Stimulated activated effector memory CD8-positive, alpha-beta T cell treated with anti-CD3 and anti-CD28 coated beads, Interleukin-12 subunit alpha, Interleukin-12 subunit beta, amount 100 ng/mL, for 72 hours (primary cell): ENCODE measurements at regions not wholly inside any gene's neighbourhood (a gene's known extent, or its start where the extent isn't known, plus 50 kb on each side); places are given as distances from the start of the nearest gene placed in this dataset.

Experiments used
- ATAC-seq: fragments of 150-1000 bp; cut with Tn5 transposase; 2 replicates; pipeline ENCODE4 v1.10.0; 2021
- DNase-seq, 2 donors: peaks; one replicate each; pipeline ENCODE4 v3.0.0; 2021 to 2022; ENCODE audit warnings: low spot score in 2 of 2
- H3K27ac Mint-ChIP-seq: one replicate; pipeline ENCODE4 v1.8.0; 2022; ENCODE audit warnings: mild to moderate bottlenecking, mixed read lengths
- H3K36me3 Mint-ChIP-seq: one replicate; pipeline ENCODE4 v1.8.0; 2022; ENCODE audit warnings: mild to moderate bottlenecking, mixed read lengths
- H3K4me1 Mint-ChIP-seq: one replicate; pipeline ENCODE4 v1.8.0; 2022; ENCODE audit warnings: mixed read lengths
- H3K4me3 Mint-ChIP-seq: one replicate; pipeline ENCODE4 v1.8.0; 2022; ENCODE audit warnings: mild to moderate bottlenecking, mixed read lengths
- H3K9me3 Mint-ChIP-seq: one replicate; pipeline ENCODE4 v1.8.0; 2022; ENCODE audit warnings: mixed read lengths

DNA sequence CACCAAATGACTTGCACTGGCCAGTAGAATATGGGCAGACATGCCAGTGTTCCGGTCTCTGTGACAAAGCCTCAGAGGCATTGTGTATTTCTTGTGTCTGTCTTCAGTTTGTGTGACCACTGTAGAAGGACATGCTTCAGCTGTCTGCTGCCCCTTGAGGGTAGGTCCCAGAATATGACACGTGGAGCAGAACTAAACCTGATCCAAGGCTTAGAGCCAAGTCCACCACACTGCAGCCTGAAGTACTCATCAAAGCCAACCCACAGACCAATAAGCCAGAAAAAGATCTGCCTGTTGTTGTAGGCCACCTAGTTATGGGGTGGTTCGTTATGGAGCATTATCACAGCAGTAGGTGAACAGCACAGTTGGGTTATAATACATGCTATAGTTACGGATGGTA, 468.9 kb downstream of the PSAT1 start:
- ATAC-seq (no peak), DNase-seq (no peak)
- Mint-ChIP-seq H3K4me3 (no peak overlapping the region), H3K27ac (no peak overlapping the region), H3K36me3 (no peaks in the 10 kb centered on the region), H3K4me1 (no peaks in the 10 kb centered on the region), H3K9me3 (peaks cover 7% of the 10 kb centered on the region)

- Mint-ChIP-seq H3K9me3 (peaks cover 7% of the 10 kb centered on the region), H3K4me1 (no peaks in the 10 kb centered on the region), H3K36me3 (no peaks in the 10 kb centered on the region), H3K4me3 (no peak overlapping the region), H3K27ac (no peak overlapping the region)
- no peak for ATAC-seq
- no peak for DNase-seq
These were observed 470.6 kb downstream of the PSAT1 start for GRCh38 chr9:78767490-78767889.

DNA sequence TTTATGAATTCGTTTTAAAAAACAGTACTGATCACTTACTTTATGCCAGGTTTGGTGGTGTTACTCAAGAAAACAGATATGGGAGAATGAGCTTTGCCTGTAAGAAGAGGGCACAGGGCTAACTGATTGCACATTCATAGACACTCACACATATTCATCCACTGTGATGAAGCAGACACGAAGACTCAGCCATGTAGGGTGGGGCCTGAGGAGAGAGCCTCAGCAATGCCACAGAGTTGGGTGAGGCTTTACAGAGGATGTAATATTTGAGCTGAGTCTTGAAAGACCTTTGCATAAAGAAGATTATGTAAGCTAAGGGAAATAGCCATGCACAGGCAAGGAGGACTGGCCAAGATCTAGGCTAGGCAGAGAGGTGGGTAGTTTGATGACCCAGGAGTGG, 472.8 kb downstream of the PSAT1 start:
- Mint-ChIP-seq H3K4me1 (no peaks in the 10 kb centered on the region), H3K36me3 (no peaks in the 10 kb centered on the region), H3K27ac (no peak overlapping the region), H3K9me3 (peaks cover 7% of the 10 kb centered on the region), H3K4me3 (no peak overlapping the region)
- no peak for DNase-seq
- no peak for ATAC-seq

DNA sequence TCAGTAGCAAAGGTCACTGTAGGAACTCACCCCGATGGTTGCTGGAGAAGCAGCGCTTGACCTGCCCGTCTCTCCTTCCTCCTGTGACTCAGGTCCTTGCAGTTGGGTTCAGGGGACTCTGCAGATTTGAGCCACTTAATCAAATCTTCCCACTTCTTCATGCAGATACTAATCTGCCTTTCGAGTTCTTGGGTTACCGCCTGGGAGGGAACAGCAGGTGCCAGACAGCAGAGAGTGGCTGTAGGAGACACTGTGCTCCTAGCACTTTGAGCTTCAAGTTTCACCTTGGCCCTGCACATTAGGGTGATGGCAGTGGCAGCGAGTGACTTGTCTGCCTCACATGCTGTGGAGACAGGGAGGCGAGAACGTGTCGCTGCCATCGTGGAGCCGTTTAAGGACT, 478.3 kb downstream of the PSAT1 start:
- Mint-ChIP-seq H3K36me3 (no peaks in the 10 kb centered on the region), H3K27ac (no peak overlapping the region), H3K4me3 (no peak overlapping the region), H3K9me3 (peaks cover 2% of the 10 kb centered on the region), H3K4me1 (no peaks in the 10 kb centered on the region)
- no peak for DNase-seq
- no peak for ATAC-seq

DNA sequence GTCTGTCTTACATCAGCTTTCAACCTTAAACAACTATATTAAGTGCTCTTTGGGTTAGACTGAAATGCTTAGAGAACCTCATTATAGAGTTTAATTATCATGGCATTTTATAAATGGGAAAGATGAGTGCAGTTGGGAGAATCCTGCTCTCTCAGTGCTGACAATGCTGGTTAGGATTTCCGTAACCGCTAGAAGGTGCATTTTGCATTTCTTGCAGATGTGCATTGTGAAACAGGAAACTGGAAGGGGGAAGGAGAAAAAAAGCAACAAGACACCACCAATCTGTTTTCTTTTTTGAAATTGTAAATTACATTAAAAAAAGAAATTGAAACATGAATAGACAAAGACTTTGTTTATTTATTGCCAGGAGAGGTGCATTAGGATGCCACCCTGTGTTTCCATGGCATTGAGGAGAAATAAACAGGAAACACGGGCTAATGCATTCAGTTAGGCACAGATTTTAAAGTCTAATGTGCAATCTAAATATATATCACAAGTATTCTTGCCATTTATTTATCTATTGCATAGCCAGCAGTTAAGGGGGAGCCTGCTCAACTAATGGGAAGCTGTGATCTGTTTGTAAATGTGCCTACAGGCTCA, 478.9 kb downstream of the PSAT1 start:
- DNase-seq (no peak), ATAC-seq (no peak)
- H3K4me3 Mint-ChIP-seq: no peak overlapping the region
- no peaks in the 10 kb centered on the region for H3K36me3 Mint-ChIP-seq
- H3K4me1 Mint-ChIP-seq: no peaks in the 10 kb centered on the region
- H3K27ac Mint-ChIP-seq: no peak overlapping the region
- H3K9me3 Mint-ChIP-seq: peaks cover 2% of the 10 kb centered on the region

DNA sequence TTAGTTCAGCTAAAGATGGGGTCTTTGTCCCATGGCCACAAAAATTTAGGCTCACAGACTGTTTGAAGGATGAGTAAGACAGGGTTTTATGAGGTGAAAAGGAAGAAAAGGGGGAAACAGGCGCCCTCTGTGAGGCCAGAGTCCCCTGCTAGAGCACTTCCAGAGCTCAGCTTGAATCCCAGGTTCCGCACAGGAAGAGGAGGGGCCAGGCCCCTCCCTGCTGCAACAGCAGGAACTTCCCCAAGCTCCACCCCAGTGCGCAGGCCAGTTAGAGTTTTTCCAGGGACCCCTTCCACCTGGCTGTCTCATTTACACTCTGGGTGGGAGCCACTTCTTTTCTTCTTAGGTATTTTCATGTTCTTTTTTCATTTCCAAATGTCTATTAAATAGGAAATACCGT, 480.8 kb downstream of the PSAT1 start:
- DNase-seq (no peak), ATAC-seq (no peak)
- H3K4me1 Mint-ChIP-seq: no peaks in the 10 kb centered on the region
- H3K27ac Mint-ChIP-seq: no peak overlapping the region
- H3K4me3 Mint-ChIP-seq: no peak overlapping the region
- peaks cover 2% of the 10 kb centered on the region for H3K9me3 Mint-ChIP-seq
- H3K36me3 Mint-ChIP-seq: no peaks in the 10 kb centered on the region

GRCh38 chr9:78778318-78778717, 481.4 kb downstream of the PSAT1 start:
- H3K27ac Mint-ChIP-seq: no peak overlapping the region
- H3K4me1 Mint-ChIP-seq: no peaks in the 10 kb centered on the region
- no peak for ATAC-seq
- DNase-seq: no peak
- H3K9me3 Mint-ChIP-seq: peaks cover 2% of the 10 kb centered on the region
- H3K4me3 Mint-ChIP-seq: no peak overlapping the region
- H3K36me3 Mint-ChIP-seq: no peaks in the 10 kb centered on the region

DNA sequence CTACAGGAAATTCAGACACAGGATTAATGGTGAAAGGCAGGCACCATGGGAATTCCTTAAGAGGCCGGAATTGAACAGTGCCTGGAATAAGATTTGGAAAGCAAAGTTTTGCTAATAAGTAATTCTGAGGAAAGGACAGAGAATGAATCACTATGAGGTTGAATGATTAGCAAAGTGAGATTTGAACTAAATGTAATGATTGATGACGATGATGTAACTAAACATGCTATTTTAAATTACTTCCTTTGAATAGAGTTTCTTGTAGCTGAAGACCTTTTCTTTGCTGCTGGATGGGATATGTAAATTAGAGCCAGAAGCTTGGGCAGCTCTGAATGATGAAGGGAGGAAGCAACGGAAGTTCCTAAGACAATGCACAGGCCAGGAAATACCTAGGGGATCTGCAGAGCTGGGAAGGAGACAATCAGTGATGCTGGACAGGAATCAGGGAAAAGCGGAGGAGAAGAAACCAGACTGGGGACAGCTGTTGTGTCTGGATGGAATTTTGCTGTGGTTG, 482.0 kb downstream of the PSAT1 start:
- no peak overlapping the region for H3K4me3 Mint-ChIP-seq
- DNase-seq (no peak), ATAC-seq (no peak)
- no peaks in the 10 kb centered on the region for H3K4me1 Mint-ChIP-seq
- no peak overlapping the region for H3K27ac Mint-ChIP-seq
- H3K36me3 Mint-ChIP-seq: no peaks in the 10 kb centered on the region
- peaks cover 2% of the 10 kb centered on the region for H3K9me3 Mint-ChIP-seq

GRCh38 chr9:78781681-78782080, 484.8 kb downstream of the PSAT1 start:
- no peak for ATAC-seq
- Mint-ChIP-seq H3K4me1 (no peaks in the 10 kb centered on the region), H3K9me3 (peaks cover 2% of the 10 kb centered on the region), H3K4me3 (no peak overlapping the region), H3K36me3 (no peaks in the 10 kb centered on the region), H3K27ac (no peak overlapping the region)
- DNase-seq: no peak

GRCh38 chr9:78782234-78782633, 485.3 kb downstream of the PSAT1 start:
- Mint-ChIP-seq H3K36me3 (no peaks in the 10 kb centered on the region), H3K9me3 (peaks cover 2% of the 10 kb centered on the region)

GRCh38 chr9:78782858-78783257, 485.9 kb downstream of the PSAT1 start:
- ATAC-seq (no peak), DNase-seq (no peak)
- Mint-ChIP-seq H3K27ac (no peak overlapping the region), H3K4me3 (no peak overlapping the region), H3K36me3 (no peaks in the 10 kb centered on the region), H3K4me1 (no peaks in the 10 kb centered on the region), H3K9me3 (peaks cover 2% of the 10 kb centered on the region)

More at GRCh38 chr9:78782234-78782633, 485.3 kb downstream of the PSAT1 start:
- Mint-ChIP-seq H3K27ac (no peak overlapping the region), H3K4me1 (no peaks in the 10 kb centered on the region), H3K4me3 (no peak overlapping the region)
- ATAC-seq (no peak), DNase-seq (no peak)

DNA sequence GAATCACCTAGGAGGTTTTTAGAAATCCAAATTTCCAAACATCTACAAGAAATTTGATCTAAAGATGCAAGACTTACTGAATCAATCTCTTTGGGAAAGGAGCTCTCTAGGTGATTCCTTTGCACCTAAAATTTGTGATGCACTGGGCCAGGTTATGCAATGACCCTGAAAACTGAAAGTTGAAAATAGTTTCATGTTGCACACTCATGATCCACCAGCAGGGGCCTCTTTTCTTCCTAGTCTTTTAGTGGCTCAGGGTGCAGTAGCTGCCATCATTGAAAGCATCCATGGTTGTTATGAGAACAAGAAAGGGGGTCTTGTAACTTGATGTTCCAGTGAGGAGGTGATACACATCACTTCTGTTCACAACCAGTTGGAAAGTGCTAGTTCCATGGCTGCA, 486.8 kb downstream of the PSAT1 start:
- DNase-seq (no peak), ATAC-seq (no peak)
- no peak overlapping the region for H3K4me3 Mint-ChIP-seq
- H3K4me1 Mint-ChIP-seq: no peaks in the 10 kb centered on the region
- H3K27ac Mint-ChIP-seq: no peak overlapping the region
- no peaks in the 10 kb centered on the region for H3K36me3 Mint-ChIP-seq
- peaks cover 2% of the 10 kb centered on the region for H3K9me3 Mint-ChIP-seq

DNA sequence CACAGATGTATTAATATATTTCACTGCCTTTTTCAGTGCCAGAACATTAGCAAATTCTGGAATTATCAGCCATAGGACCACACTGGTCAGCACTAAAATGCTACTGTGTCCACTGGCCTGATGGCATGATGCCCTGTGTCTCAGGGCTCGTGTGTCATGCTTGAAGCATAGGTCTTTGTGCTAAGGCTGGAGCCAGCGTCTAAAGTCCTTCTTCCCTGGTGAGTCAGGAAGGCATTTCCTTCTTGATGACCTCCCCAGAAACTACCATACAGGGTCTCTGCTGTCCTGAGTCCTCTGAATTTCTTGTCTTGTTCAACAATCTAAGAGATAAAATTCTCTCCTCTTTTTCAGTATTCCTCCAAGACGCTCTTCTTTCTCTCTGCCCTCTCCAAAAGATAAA, 489.9 kb downstream of the PSAT1 start:
- no peaks in the 10 kb centered on the region for H3K36me3 Mint-ChIP-seq
- no peaks in the 10 kb centered on the region for H3K4me1 Mint-ChIP-seq
- H3K9me3 Mint-ChIP-seq: peaks cover 4% of the 10 kb centered on the region
- DNase-seq (no peak), ATAC-seq (no peak)
- no peak overlapping the region for H3K4me3 Mint-ChIP-seq
- no peak overlapping the region for H3K27ac Mint-ChIP-seq

DNA sequence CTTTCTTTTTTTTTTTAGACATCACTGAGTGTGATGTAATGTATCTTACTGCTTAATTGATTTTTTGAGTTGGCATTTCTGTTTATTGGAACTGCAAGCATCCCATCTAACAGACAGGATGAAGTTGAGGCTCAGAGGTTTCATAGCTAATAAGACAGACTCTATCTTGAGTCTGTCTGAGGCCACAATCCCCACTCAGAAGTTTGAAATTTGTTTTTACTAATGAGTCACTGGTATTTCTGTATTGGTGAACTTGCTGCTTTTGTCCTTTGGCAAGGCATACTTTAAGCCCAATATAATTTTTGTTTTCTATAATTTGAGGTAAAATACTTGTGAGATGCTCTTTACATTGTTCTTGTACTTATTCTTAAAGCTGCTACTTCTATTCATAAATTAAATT, 491.2 kb downstream of the PSAT1 start:
- H3K4me3 Mint-ChIP-seq: no peak overlapping the region
- H3K9me3 Mint-ChIP-seq: peaks cover 4% of the 10 kb centered on the region
- no peak for DNase-seq
- H3K27ac Mint-ChIP-seq: no peak overlapping the region
- H3K4me1 Mint-ChIP-seq: no peaks in the 10 kb centered on the region
- no peak for ATAC-seq
- H3K36me3 Mint-ChIP-seq: no peaks in the 10 kb centered on the region

GRCh38 chr9:78791779-78792178, 494.9 kb downstream of the PSAT1 start:
- no peak overlapping the region for H3K4me3 Mint-ChIP-seq
- H3K36me3 Mint-ChIP-seq: no peaks in the 10 kb centered on the region
- ATAC-seq (no peak), DNase-seq (no peak)
- H3K9me3 Mint-ChIP-seq: peaks cover 4% of the 10 kb centered on the region
- H3K27ac Mint-ChIP-seq: no peak overlapping the region
- no peaks in the 10 kb centered on the region for H3K4me1 Mint-ChIP-seq

- no peak for DNase-seq
- no peaks in the 10 kb centered on the region for H3K36me3 Mint-ChIP-seq
- no peak overlapping the region for H3K4me3 Mint-ChIP-seq
- no peaks in the 10 kb centered on the region for H3K4me1 Mint-ChIP-seq
- no peak for ATAC-seq
- peaks cover 4% of the 10 kb centered on the region for H3K9me3 Mint-ChIP-seq
- no peak overlapping the region for H3K27ac Mint-ChIP-seq
These were observed 495.8 kb downstream of the PSAT1 start for GRCh38 chr9:78792745-78793144.

DNA sequence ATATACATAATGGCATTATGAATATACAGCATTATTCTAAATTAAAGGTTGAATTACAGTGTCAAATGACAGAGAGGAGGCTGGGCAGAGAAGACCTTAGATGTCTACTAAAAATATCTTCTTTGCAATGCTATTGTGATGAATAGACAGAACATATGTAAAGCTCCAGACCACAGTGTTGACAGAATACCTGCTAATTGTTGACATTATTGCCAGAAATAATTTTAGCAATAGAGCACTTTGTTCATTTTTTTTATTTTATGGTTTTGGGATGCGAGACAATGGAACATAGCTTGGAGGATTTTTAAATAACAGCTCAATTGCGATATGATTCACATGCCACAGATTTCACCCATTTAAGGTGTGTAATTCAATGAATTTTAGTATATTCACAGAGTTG, 508.8 kb downstream of the PSAT1 start:
- Mint-ChIP-seq H3K9me3 (peaks cover 4% of the 10 kb centered on the region), H3K4me1 (no peaks in the 10 kb centered on the region), H3K4me3 (no peak overlapping the region), H3K36me3 (no peaks in the 10 kb centered on the region), H3K27ac (no peak overlapping the region)
- DNase-seq (no peak), ATAC-seq (no peak)
